ENCODE measurements at regions not wholly inside any gene's neighbourhood (a gene's known extent, or its start where the extent isn't known, plus 50 kb on each side); places are given as distances from the start of the nearest gene placed in this dataset.

- TF ChIP-seq, protein P1, sequence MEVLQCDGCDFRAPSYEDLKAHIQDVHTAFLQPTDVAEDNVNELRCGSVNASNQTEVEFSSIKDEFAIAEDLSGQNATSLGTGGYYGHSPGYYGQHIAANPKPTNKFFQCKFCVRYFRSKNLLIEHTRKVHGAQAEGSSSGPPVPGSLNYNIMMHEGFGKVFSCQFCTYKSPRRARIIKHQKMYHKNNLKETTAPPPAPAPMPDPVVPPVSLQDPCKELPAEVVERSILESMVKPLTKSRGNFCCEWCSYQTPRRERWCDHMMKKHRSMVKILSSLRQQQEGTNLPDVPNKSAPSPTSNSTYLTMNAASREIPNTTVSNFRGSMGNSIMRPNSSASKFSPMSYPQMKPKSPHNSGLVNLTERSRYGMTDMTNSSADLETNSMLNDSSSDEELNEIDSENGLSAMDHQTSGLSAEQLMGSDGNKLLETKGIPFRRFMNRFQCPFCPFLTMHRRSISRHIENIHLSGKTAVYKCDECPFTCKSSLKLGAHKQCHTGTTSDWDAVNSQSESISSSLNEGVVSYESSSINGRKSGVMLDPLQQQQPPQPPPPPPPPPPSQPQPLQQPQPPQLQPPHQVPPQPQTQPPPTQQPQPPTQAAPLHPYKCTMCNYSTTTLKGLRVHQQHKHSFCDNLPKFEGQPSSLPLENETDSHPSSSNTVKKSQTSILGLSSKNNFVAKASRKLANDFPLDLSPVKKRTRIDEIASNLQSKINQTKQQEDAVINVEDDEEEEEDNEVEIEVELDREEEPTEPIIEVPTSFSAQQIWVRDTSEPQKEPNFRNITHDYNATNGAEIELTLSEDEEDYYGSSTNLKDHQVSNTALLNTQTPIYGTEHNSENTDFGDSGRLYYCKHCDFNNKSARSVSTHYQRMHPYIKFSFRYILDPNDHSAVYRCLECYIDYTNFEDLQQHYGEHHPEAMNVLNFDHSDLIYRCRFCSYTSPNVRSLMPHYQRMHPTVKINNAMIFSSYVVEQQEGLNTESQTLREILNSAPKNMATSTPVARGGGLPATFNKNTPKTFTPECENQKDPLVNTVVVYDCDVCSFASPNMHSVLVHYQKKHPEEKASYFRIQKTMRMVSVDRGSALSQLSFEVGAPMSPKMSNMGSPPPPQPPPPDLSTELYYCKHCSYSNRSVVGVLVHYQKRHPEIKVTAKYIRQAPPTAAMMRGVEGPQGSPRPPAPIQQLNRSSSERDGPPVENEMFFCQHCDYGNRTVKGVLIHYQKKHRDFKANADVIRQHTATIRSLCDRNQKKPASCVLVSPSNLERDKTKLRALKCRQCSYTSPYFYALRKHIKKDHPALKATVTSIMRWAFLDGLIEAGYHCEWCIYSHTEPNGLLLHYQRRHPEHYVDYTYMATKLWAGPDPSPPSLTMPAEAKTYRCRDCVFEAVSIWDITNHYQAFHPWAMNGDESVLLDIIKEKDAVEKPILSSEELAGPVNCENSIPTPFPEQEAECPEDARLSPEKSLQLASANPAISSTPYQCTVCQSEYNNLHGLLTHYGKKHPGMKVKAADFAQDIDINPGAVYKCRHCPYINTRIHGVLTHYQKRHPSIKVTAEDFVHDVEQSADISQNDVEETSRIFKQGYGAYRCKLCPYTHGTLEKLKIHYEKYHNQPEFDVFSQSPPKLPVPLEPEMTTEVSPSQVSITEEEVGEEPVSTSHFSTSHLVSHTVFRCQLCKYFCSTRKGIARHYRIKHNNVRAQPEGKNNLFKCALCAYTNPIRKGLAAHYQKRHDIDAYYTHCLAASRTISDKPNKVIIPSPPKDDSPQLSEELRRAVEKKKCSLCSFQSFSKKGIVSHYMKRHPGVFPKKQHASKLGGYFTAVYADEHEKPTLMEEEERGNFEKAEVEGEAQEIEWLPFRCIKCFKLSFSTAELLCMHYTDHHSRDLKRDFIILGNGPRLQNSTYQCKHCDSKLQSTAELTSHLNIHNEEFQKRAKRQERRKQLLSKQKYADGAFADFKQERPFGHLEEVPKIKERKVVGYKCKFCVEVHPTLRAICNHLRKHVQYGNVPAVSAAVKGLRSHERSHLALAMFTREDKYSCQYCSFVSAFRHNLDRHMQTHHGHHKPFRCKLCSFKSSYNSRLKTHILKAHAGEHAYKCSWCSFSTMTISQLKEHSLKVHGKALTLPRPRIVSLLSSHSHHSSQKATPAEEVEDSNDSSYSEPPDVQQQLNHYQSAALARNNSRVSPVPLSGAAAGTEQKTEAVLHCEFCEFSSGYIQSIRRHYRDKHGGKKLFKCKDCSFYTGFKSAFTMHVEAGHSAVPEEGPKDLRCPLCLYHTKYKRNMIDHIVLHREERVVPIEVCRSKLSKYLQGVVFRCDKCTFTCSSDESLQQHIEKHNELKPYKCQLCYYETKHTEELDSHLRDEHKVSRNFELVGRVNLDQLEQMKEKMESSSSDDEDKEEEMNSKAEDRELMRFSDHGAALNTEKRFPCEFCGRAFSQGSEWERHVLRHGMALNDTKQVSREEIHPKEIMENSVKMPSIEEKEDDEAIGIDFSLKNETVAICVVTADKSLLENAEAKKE (CRISPR knock-in tag; IDR thresholded peaks at IDR 0.05), result no peak
- TF ChIP-seq ZNF114 (CRISPR knock-in tag; IDR thresholded peaks at IDR 0.05) (no peak), EZH2phosphoT487 (IDR thresholded peaks at IDR 0.05; ENCODE audit: unreplicated experiment) (no peak)
Measured at GRCh38 chr2:155839991-155840390, 492.5 kb downstream of the NR4A2 start (continued).

DNA sequence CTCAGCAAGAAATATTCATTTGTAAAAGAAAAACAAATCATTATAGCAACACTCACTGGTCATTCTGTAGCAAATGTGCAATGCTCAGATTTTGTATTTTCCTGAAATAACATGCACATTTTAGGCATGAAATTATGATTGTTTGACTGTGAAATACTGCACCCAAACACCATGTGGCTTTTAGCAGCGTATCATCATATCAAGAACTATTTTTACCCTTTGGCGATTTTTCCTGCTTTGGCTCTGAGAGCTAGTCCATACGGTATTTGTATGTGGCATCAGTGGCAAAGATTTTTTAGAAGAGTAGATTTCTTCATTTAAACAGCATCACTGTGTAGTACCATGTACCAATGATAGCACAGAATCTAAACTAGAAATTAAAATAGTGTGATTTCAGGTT, 493.1 kb downstream of the NR4A2 start:
- Histone ChIP-seq H3F3A (replicated peaks; ENCODE audit: low read depth) (no peaks in the 10 kb centered on the region), H3K4me2 (no peak overlapping the region), H3K79me2 (replicated peaks; ENCODE audit: insufficient read depth) (no peaks in the 10 kb centered on the region), H3K9me2 (ENCODE audit: insufficient read depth) (peaks cover 4% of the 10 kb centered on the region; the same call in 1 of the 2 replicates), H3K4me3 (no peak overlapping the region), H3K27me3 (ENCODE audit: insufficient read depth) (no peaks in the 10 kb centered on the region), H3K4me1 (ENCODE audit: insufficient read depth) (peaks cover 56% of the 10 kb centered on the region), H4K20me1 (replicated peaks; ENCODE audit: insufficient read depth) (no peaks in the 10 kb centered on the region), H3K36me3 (ENCODE audit: insufficient read depth) (no peaks in the 10 kb centered on the region), H2AFZ (no peak overlapping the region), H3K27ac (ENCODE audit: low read depth) (no peak overlapping the region)
- H3K27ac Mint-ChIP-seq, result no peak overlapping the region
- no peak overlapping the region for H3K4me3 Mint-ChIP-seq
- peaks cover 41% of the 10 kb centered on the region for H3K4me1 Mint-ChIP-seq
- no peak for ATAC-seq
- H3K36me3 Mint-ChIP-seq (ENCODE audit: low read depth), result no peaks in the 10 kb centered on the region
- no peaks in the 10 kb centered on the region for H3K9me3 Mint-ChIP-seq
- no peak for DNase-seq (ENCODE audit: low spot score)
- H3K27me3 Mint-ChIP-seq (ENCODE audit: insufficient read depth, low read depth, poor library complexity), result no peaks in the 10 kb centered on the region
- TF ChIP-seq NANOG (IDR thresholded peaks at IDR 0.05; ENCODE audit: borderline replicate concordance), result no peak
- no peak for TF ChIP-seq ZNF331 (CRISPR knock-in tag; IDR thresholded peaks at IDR 0.05; ENCODE audit: low read depth)
- TF ChIP-seq ETS1 (IDR thresholded peaks at IDR 0.05), result no peak

Data from GM23338 (cell line).